ENCODE measurements at regions not wholly inside any gene's neighbourhood (a gene's known extent, or its start where the extent isn't known, plus 50 kb on each side); places are given as distances from the start of the nearest gene placed in this dataset.

- TF ChIP-seq CTCF (IDR thresholded peaks at IDR 0.05) = no peak
- no peak for TF ChIP-seq POLR2A (IDR thresholded peaks at IDR 0.05)
Observed at GRCh38 chr6:21317642-21318041, 275.9 kb upstream of the SOX4 start.
